Breast epithelium (tissue), 4 donors: ENCODE measurements at regions not wholly inside any gene's neighbourhood (a gene's known extent, or its start where the extent isn't known, plus 50 kb on each side); places are given as distances from the start of the nearest gene placed in this dataset.
A peak's percentile ranks its signal among the peaks of the same experiment; 100 is the strongest.

ENCODE experiments used
- DNase-seq, 2 donors: peaks; one replicate each; pipeline ENCODE4 v3.0.0-alpha.2; 2019; ENCODE audit warnings: low spot score in 2 of 2
- H3K27ac ChIP-seq, 2 donors: fragments of 200-600 bp; sonication (generic) in 1 of 2; one replicate each; pipeline ENCODE4 v1.5.1; 2016 to 2019; ENCODE audit warnings: mild to moderate bottlenecking in 1 of 2
- H3K27me3 ChIP-seq, 2 donors: fragments of 200-600 bp; sonication (generic) in 1 of 2; one replicate each; pipeline versions ENCODE4 v1.5.1 to v1.6.0; 2017 to 2019; ENCODE audit warnings: control low read depth in 1 of 2, mild to moderate bottlenecking in 1 of 2
- H3K36me3 ChIP-seq: fragments of 200-600 bp; one replicate; pipeline ENCODE4 v1.5.1; 2019
- H3K4me1 ChIP-seq, 2 donors: fragments of 200-600 bp; sonication (generic); one replicate each; pipeline ENCODE4 v1.5.1; 2016 to 2019; ENCODE audit warnings: control low read depth in 1 of 2
- H3K4me3 ChIP-seq, 3 donors: fragments of 200-600 bp; sonication (generic); 1 replicate in 2 of 3; 2 replicates in 1 of 3; pipeline ENCODE4 v1.5.1; 2016 to 2019; ENCODE audit warnings: mild to moderate bottlenecking in 3 of 3, moderate library complexity in 2 of 3
- H3K9me3 ChIP-seq, 2 donors: fragments of 200-600 bp; sonication (generic) in 1 of 2; one replicate each; pipeline ENCODE4 v1.5.1; 2016 to 2019; ENCODE audit warnings: control low read depth in 1 of 2
- POLR2A ChIP-seq: fragments of 450-650 bp; IDR thresholded peaks from one replicate; pipeline ENCODE4 v1.6.1; 2016; ENCODE audit warnings: antibody characterized with exemption, mild to moderate bottlenecking, moderate library complexity
- POLR2AphosphoS5 ChIP-seq, 3 donors: sonication (generic); formaldehyde crosslinking; IDR thresholded peaks; one replicate each; pipeline ENCODE4 v1.6.1; 2017; ENCODE audit warnings: antibody characterized with exemption in 3 of 3
- intact Hi-C: fragments of 100-400 bp; cut with DNase I; formaldehyde crosslinking; loops from one replicate; pipeline ENCODE4 v1.15.1; 2023; ENCODE audit warnings: low total_unique reads
- TF ChIP-seq, protein P1 (sequence below), 3 donors: fragments of 450-650 bp; IDR thresholded peaks; one replicate each; pipeline ENCODE4 v1.5.1; 2016 to 2017; ENCODE audit warnings: antibody characterized with exemption in 3 of 3, mild to moderate bottlenecking in 3 of 3, moderate library complexity in 3 of 3

DNA sequence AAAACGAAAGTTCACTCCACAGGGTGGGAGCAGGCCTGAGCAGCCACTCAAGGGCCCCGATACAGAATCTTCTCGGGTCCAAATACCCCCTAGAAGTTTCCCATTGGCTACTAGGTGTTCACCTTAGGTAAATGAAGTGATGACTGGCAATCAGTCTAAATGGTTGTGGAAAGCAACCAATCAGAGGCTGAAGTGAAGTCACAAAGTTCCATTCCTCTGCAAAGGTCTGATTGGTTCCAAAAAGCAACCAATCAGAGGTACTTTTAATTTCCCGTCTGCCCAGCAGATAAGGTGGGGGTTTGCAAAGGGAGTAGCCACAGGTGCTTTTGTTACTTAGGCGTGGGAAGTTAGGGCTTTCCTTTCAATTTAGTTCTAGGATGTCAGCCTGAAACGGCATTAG is 58.2 kb upstream of the NKAP start:
- intact Hi-C loops, result no loop called here
- Histone ChIP-seq H3K27ac (no peak overlapping the region), H3K36me3 (no peaks in the 10 kb centered on the region), H3K4me3 (no peak overlapping the region), H3K9me3 (no peaks in the 10 kb centered on the region), H3K4me1 (no peaks in the 10 kb centered on the region), H3K27me3 (peaks cover 0 to 56% of the 10 kb centered on the region in 2 donors)
- TF ChIP-seq, protein P1, sequence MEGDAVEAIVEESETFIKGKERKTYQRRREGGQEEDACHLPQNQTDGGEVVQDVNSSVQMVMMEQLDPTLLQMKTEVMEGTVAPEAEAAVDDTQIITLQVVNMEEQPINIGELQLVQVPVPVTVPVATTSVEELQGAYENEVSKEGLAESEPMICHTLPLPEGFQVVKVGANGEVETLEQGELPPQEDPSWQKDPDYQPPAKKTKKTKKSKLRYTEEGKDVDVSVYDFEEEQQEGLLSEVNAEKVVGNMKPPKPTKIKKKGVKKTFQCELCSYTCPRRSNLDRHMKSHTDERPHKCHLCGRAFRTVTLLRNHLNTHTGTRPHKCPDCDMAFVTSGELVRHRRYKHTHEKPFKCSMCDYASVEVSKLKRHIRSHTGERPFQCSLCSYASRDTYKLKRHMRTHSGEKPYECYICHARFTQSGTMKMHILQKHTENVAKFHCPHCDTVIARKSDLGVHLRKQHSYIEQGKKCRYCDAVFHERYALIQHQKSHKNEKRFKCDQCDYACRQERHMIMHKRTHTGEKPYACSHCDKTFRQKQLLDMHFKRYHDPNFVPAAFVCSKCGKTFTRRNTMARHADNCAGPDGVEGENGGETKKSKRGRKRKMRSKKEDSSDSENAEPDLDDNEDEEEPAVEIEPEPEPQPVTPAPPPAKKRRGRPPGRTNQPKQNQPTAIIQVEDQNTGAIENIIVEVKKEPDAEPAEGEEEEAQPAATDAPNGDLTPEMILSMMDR (IDR thresholded peaks at IDR 0.05), result no peak
- TF ChIP-seq POLR2AphosphoS5 (IDR thresholded peaks at IDR 0.05), result no peak
- no peak for TF ChIP-seq POLR2A
- no peak for DNase-seq

DNA sequence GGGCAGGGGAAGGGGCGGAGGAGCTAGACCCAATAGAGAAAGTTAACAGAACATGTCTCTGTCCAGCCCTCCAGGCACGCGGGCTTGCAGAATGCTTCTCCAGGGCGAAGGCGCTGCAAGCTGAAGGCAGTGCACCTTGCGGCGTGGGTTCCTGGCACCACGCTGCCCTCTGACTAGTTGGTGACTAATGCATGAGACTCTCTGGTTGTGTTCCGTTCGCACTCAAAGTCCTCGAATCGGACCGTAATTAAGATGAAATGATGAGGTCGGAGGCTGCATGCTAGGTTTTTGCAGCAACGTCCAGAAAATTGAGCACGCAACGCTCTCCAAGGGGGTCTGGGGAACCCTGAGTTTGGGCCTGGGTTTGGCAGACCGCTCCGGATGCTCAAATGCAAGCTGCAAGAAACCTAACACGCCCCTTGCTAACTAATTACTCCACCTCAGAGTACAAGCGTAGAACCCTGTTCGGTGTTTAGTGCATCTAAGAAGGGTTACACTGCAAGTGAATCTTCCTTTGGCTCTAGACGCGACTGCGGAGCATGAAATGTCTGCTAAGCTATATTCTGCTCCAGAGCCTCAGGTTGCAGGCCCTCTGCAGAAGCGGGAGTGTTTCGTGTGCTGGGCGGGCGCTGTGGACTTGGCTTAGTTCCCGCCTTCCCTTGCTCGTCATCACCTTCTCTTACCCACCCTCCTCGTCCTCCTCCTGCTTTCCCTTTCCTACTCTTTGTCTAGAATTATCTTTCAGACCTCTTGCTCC is 57.1 kb upstream of the NKAP start:
- Histone ChIP-seq H3K36me3 (no peaks in the 10 kb centered on the region), H3K4me1 (no peaks in the 10 kb centered on the region), H3K27me3 (peaks cover 0 to 63% of the 10 kb centered on the region in 2 donors), H3K27ac (no peak overlapping the region), H3K4me3 (peak overlapping the region in 1 of 3 donors; percentile 52), H3K9me3 (no peaks in the 10 kb centered on the region)
- no peak for TF ChIP-seq POLR2AphosphoS5 (IDR thresholded peaks at IDR 0.05)
- TF ChIP-seq, protein P1 (IDR thresholded peaks at IDR 0.05), result no peak
- TF ChIP-seq POLR2A, result no peak
- no peak for DNase-seq
- intact Hi-C loops, result no loop called here

DNA sequence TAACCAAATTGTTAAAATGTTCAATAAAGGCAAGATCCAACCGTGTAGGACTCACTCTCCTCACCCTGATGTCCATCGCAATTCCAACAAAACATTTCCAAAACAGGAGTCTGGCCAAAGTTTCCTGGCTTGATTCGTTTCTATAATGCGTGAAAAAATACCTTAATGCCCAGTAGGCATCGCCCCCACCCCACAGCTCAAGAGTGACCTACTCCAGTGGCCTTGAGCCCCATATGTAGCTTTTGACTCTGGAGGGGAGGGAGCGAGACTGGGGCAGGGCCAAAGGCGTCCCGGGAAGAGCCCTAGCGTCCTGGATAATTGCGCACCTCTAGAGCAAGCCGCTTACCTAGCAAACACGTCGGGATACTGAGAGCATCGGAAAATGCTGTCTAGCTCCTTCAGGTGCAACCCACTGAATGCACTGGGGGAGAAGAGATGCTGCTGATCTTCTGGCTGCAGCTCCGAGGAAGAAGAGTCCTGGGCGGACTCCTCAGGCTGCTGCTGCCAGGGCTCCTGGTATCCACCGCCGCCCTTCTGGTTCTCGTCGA is 55.6 kb upstream of the NKAP start:
- Histone ChIP-seq H3K27ac (no peak overlapping the region), H3K36me3 (no peaks in the 10 kb centered on the region), H3K9me3 (no peaks in the 10 kb centered on the region), H3K27me3 (peaks cover 0 to 75% of the 10 kb centered on the region in 2 donors), H3K4me1 (no peaks in the 10 kb centered on the region), H3K4me3 (peak overlapping the region in 1 of 3 donors; percentile 52)
- TF ChIP-seq POLR2AphosphoS5 (IDR thresholded peaks at IDR 0.05) (no peak), POLR2A (no peak)
- TF ChIP-seq, protein P1 (IDR thresholded peaks at IDR 0.05), result no peak
- intact Hi-C loops, result no loop called here
- DNase-seq, result no peak

DNA sequence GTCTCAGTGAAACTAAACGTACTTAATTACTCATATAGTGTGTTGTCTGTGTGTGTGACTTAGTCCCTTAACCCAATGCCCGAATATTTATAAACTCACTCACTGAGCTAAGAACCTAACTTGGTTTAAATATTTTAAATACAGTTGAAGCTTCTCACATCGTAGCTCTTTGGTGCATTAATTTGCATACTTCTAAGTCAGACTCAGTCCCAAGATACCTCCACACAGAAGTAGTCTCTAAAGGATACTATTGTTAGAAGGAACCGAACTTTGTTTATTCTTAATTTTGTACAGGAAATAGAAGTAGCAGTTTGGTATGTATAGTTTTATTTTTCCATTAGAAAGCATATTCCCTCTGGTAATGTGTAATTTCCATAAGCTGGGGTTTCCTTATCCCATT is 54.0 kb upstream of the NKAP start:
- Histone ChIP-seq H3K27me3 (peaks cover 0 to 86% of the 10 kb centered on the region in 2 donors), H3K36me3 (no peaks in the 10 kb centered on the region), H3K27ac (no peak overlapping the region), H3K4me3 (no peak overlapping the region), H3K4me1 (no peaks in the 10 kb centered on the region), H3K9me3 (no peaks in the 10 kb centered on the region)
- intact Hi-C loops, result no loop called here
- TF ChIP-seq POLR2A, result no peak
- TF ChIP-seq, protein P1 (IDR thresholded peaks at IDR 0.05), result no peak
- TF ChIP-seq POLR2AphosphoS5 (IDR thresholded peaks at IDR 0.05), result no peak
- no peak for DNase-seq
